ENCODE measurements at regions not wholly inside any gene's neighbourhood (a gene's known extent, or its start where the extent isn't known, plus 50 kb on each side); places are given as distances from the start of the nearest gene placed in this dataset.

DNA sequence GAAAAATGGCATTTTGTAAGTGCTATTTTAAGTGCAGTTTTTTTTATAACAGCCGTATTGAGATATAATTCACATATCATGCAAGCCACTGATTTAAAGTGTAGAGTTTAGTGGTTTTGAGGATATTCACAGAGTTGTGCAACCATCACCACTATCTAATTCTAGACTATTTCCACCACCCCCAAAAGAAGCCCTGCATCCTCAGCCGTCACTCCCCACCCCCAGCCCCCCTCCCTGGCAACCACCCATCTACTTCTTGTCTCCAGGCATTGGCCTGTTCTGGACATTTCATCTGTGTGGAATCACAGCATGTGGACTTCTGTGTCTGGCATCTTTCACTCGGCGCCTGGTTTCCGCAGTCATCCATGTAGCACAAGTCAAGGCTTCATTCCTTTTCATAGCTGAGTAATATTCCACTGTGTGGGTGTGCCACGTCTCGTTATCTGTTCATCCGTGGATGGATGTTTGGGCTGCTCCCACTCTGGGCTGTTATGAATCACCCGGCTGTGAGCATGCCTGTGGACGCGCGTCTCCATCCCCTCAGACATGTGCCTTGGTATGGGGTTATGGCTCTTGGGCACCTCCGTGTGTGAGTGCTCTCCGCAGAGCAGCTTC is 138.4 kb upstream of the CIBAR2 start:
- Histone ChIP-seq H3K4me2 (no peak overlapping the region), H3K4me3 (no peak overlapping the region), H3K79me2 (peaks cover 3% of the 10 kb centered on the region), H3K9me3 (ENCODE audit: low read depth) (no peaks in the 10 kb centered on the region), H2AFZ (no peak overlapping the region), H3K27ac (no peak overlapping the region), H3K4me1 (ENCODE audit: insufficient read depth) (peaks cover 9% of the 10 kb centered on the region), H3K9me2 (replicated peaks; ENCODE audit: insufficient read depth) (no peaks in the 10 kb centered on the region), H4K20me1 (ENCODE audit: insufficient read depth, poor library complexity, severe bottlenecking) (peaks cover 3% of the 10 kb centered on the region), H3K27me3 (no peaks in the 10 kb centered on the region), H3K36me3 (replicated peaks; ENCODE audit: insufficient read depth, low read depth) (no peaks in the 10 kb centered on the region)
- 81% methylated on average over 14 of the region's 14 CpGs for WGBS (ENCODE audit: low lambda C conversion rate, missing lambda C conversion rate)
- no peak for DNase-seq (ENCODE audit: low spot score)
- TF ChIP-seq, protein P1, sequence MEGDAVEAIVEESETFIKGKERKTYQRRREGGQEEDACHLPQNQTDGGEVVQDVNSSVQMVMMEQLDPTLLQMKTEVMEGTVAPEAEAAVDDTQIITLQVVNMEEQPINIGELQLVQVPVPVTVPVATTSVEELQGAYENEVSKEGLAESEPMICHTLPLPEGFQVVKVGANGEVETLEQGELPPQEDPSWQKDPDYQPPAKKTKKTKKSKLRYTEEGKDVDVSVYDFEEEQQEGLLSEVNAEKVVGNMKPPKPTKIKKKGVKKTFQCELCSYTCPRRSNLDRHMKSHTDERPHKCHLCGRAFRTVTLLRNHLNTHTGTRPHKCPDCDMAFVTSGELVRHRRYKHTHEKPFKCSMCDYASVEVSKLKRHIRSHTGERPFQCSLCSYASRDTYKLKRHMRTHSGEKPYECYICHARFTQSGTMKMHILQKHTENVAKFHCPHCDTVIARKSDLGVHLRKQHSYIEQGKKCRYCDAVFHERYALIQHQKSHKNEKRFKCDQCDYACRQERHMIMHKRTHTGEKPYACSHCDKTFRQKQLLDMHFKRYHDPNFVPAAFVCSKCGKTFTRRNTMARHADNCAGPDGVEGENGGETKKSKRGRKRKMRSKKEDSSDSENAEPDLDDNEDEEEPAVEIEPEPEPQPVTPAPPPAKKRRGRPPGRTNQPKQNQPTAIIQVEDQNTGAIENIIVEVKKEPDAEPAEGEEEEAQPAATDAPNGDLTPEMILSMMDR (IDR thresholded peaks at IDR 0.05; ENCODE audit: poor library complexity): no peak
- TF ChIP-seq EZH2 (IDR thresholded peaks at IDR 0.05; ENCODE audit: borderline replicate concordance) (no peak), EZH2phosphoT487 (IDR thresholded peaks at IDR 0.05; ENCODE audit: low read depth, severe bottlenecking, unreplicated experiment) (no peak)

DNA sequence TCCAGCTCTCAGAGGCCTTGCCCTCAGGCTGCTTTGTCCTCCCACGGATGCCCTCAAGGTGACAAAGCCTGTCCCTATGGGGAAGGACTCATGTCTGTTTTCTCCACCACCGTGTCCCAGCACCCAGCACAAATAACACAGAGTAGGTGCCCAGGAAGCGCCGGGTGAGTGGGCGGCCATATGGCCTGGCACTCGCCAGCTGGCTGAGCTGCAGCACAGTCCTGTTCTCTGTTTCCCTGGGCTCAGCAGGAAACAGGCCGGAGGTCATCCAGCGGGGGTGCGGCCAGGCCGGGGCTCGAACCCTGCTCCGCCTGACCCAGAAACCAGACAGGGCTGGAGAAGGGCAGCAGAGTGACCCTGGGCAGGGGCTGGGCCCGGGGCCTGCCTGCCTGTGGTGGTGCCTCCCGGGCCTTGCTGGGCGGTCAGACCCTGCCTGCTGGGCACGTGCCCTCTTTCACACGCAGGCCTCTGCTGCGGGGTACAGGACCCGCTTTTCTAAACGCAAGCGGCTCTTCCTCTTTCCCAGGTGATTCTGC is 139.0 kb upstream of the CIBAR2 start:
- DNase-seq (ENCODE audit: low spot score): no peak
- no peak overlapping the region for H3K27ac ChIP-seq
- H3K4me2 ChIP-seq: no peak overlapping the region
- H3K4me1 ChIP-seq (ENCODE audit: insufficient read depth): peaks cover 6% of the 10 kb centered on the region
- no peak overlapping the region for H2AFZ ChIP-seq
- H3K9me2 ChIP-seq (replicated peaks; ENCODE audit: insufficient read depth): no peaks in the 10 kb centered on the region
- 95% methylated on average over 18 of the region's 21 CpGs for WGBS (ENCODE audit: low lambda C conversion rate, missing lambda C conversion rate)
- no peaks in the 10 kb centered on the region for H3K36me3 ChIP-seq (replicated peaks; ENCODE audit: insufficient read depth, low read depth)
- H3K9me3 ChIP-seq (ENCODE audit: low read depth): no peaks in the 10 kb centered on the region
- H3K27me3 ChIP-seq: no peaks in the 10 kb centered on the region
- H3K4me3 ChIP-seq: no peak overlapping the region
- peaks cover 3% of the 10 kb centered on the region for H4K20me1 ChIP-seq (ENCODE audit: insufficient read depth, poor library complexity, severe bottlenecking)
- H3K79me2 ChIP-seq: peaks cover 3% of the 10 kb centered on the region
- TF ChIP-seq EZH2 (IDR thresholded peaks at IDR 0.05; ENCODE audit: borderline replicate concordance): no peak
- TF ChIP-seq EZH2phosphoT487 (IDR thresholded peaks at IDR 0.05; ENCODE audit: low read depth, severe bottlenecking, unreplicated experiment): no peak
- TF ChIP-seq, protein P1 (IDR thresholded peaks at IDR 0.05; ENCODE audit: poor library complexity): no peak

GRCh38 chr16:85252014-85252413 is 139.7 kb upstream of the CIBAR2 start:
- Histone ChIP-seq H3K4me2 (no peak overlapping the region), H3K27ac (no peak overlapping the region), H3K27me3 (no peaks in the 10 kb centered on the region), H3K4me3 (no peak overlapping the region), H3K79me2 (peaks cover 3% of the 10 kb centered on the region), H4K20me1 (ENCODE audit: insufficient read depth, poor library complexity, severe bottlenecking) (peaks cover 3% of the 10 kb centered on the region), H3K4me1 (ENCODE audit: insufficient read depth) (no peaks in the 10 kb centered on the region), H3K36me3 (replicated peaks; ENCODE audit: insufficient read depth, low read depth) (no peaks in the 10 kb centered on the region), H2AFZ (no peak overlapping the region), H3K9me3 (ENCODE audit: low read depth) (no peaks in the 10 kb centered on the region), H3K9me2 (replicated peaks; ENCODE audit: insufficient read depth) (no peaks in the 10 kb centered on the region)
- no peak for TF ChIP-seq EZH2 (IDR thresholded peaks at IDR 0.05; ENCODE audit: borderline replicate concordance)
- TF ChIP-seq, protein P1 (IDR thresholded peaks at IDR 0.05; ENCODE audit: poor library complexity): no peak
- TF ChIP-seq EZH2phosphoT487 (IDR thresholded peaks at IDR 0.05; ENCODE audit: low read depth, severe bottlenecking, unreplicated experiment): no peak
- WGBS (ENCODE audit: low lambda C conversion rate, missing lambda C conversion rate): 78% methylated on average over 14 of the region's 14 CpGs
- DNase-seq (ENCODE audit: low spot score): no peak

Data from hepatocyte (in vitro differentiated cells).